Inferior parietal cortex (tissue), 1 donor: ENCODE measurements at regions not wholly inside any gene's neighbourhood (a gene's known extent, or its start where the extent isn't known, plus 50 kb on each side); places are given as distances from the start of the nearest gene placed in this dataset.

Experiments used
- DNase-seq: peaks from one replicate; pipeline ENCODE4 v3.0.0-alpha.2; 2016; ENCODE audit errors: extremely low spot score

GRCh38 chr2:19683556-19683955 lies 218.2 kb downstream of the TTC32 start:
- no peak for DNase-seq

- DNase-seq, result no peak
Measured at GRCh38 chr2:19682493-19682892, 219.3 kb downstream of the TTC32 start.

GRCh38 chr2:19677825-19678518 lies 223.8 kb downstream of the TTC32 start:
- no peak for DNase-seq

- no peak for DNase-seq
Measured at GRCh38 chr2:19677215-19677777, 224.5 kb downstream of the TTC32 start.

- no peak for DNase-seq
Measured at GRCh38 chr2:19676770-19677169, 225.0 kb downstream of the TTC32 start.

- peak; percentile 43 for DNase-seq
Measured at GRCh38 chr2:19675856-19676460, 225.8 kb downstream of the TTC32 start.

- no peak for DNase-seq
Measured at GRCh38 chr2:19675003-19675629, 226.7 kb downstream of the TTC32 start.

GRCh38 chr2:19674051-19675002 lies 227.5 kb downstream of the TTC32 start:
- DNase-seq, result no peak

GRCh38 chr2:19673213-19673791 lies 228.5 kb downstream of the TTC32 start:
- DNase-seq, result no peak

- no peak for DNase-seq
Measured at GRCh38 chr2:19671916-19672315, 229.9 kb downstream of the TTC32 start.

- DNase-seq, result no peak
Measured at GRCh38 chr2:19671311-19671710, 230.5 kb downstream of the TTC32 start.

GRCh38 chr2:19670303-19670702 lies 231.5 kb downstream of the TTC32 start:
- DNase-seq, result no peak

GRCh38 chr2:19669559-19669958 lies 232.2 kb downstream of the TTC32 start:
- DNase-seq, result no peak

- DNase-seq, result no peak
Measured at GRCh38 chr2:19669126-19669525, 232.7 kb downstream of the TTC32 start.

- no peak for DNase-seq
Measured at GRCh38 chr2:19667536-19667949, 234.2 kb downstream of the TTC32 start.

GRCh38 chr2:19667085-19667484 lies 234.7 kb downstream of the TTC32 start:
- DNase-seq, result no peak

- DNase-seq, result no peak
Measured at GRCh38 chr2:19664646-19665045, 237.1 kb downstream of the TTC32 start.

GRCh38 chr2:19659024-19659792 lies 242.6 kb downstream of the TTC32 start:
- DNase-seq, result no peak

GRCh38 chr2:19656011-19656410 lies 245.8 kb downstream of the TTC32 start:
- DNase-seq, result no peak

- DNase-seq, result no peak
Measured at GRCh38 chr2:19654310-19655090, 247.3 kb downstream of the TTC32 start.
